HEK293 (cell line): ENCODE measurements at regions not wholly inside any gene's neighbourhood (a gene's known extent, or its start where the extent isn't known, plus 50 kb on each side); places are given as distances from the start of the nearest gene placed in this dataset.

ENCODE experiments used
- ATF2 ChIP-seq: fragments of 450-650 bp; formaldehyde crosslinking; IDR thresholded peaks from 2 replicates; pipeline ENCODE4 v1.5.1; 2016; ENCODE audit warnings: missing biosample characterization, missing genetic modification characterization, low read depth
- CTCF ChIP-seq: fragments of 450-650 bp; formaldehyde crosslinking; IDR thresholded peaks from 2 replicates; pipeline ENCODE4 v1.5.1; 2016; ENCODE audit warnings: missing biosample characterization, missing genetic modification characterization

DNA sequence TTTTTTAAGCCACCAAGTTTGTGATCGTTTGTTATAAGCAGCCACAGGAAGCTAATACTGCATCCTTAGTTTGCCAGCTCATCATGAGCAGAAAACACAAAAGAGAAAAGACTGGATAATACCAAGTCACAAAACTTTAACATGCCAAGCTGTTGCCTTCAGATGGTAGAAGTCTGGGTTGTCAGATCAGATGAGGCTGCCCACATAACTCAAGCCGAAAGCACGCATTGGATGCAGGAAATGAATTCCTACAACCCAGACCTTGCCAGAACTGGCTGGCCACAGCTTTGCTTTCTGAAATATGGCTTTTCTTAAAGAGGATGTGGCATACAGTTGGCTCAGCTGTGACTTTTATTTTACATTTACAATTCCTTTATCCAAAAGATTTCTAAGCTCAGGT lies 118.3 kb upstream of the NEO1 start:
- TF ChIP-seq ATF2 (tag by site-specific recombination) (no peak), CTCF (tag by site-specific recombination) (no peak)
